CD14-positive monocyte (primary cell): ENCODE measurements at regions not wholly inside any gene's neighbourhood (a gene's known extent, or its start where the extent isn't known, plus 50 kb on each side); places are given as distances from the start of the nearest gene placed in this dataset.
"Not testable (repeated sequence)": the region's sequence is repeated elsewhere in the genome, so short reads cannot be mapped to it uniquely, and the experiment has no call there.

Experiments
- DNase-seq, 3 donors: peaks; one replicate each; pipeline ENCODE4 v3.0.0-alpha.2; 2011 to 2022
- H2AFZ ChIP-seq: 2 replicates; pipeline ENCODE4 v1.6.0; 2012; ENCODE audit warnings: mild to moderate bottlenecking, low read depth, low read length, inconsistent platforms; ENCODE audit not compliant: insufficient read depth, poor library complexity, severe bottlenecking
- H3K27ac ChIP-seq, 2 donors: 1 replicate in 1 of 2; 2 replicates in 1 of 2; pipeline ENCODE4 v1.5.1; 2012 to 2013; ENCODE audit warnings: low read length in 2 of 2, control low read depth in 1 of 2, inconsistent platforms in 1 of 2, low read depth in 1 of 2, mild to moderate bottlenecking in 1 of 2
- H3K27me3 ChIP-seq, 2 donors: one replicate each; pipeline versions ENCODE4 v1.6.0 to v1.6.1; 2011 to 2013; ENCODE audit warnings: low read length in 2 of 2; ENCODE audit not compliant: control insufficient read depth in 2 of 2, insufficient read depth in 2 of 2
- H3K36me3 ChIP-seq, 2 donors: replicated peaks in 1 of 2; 1 replicate in 1 of 2; 2 replicates in 1 of 2; pipeline versions ENCODE4 v1.5.1 to v1.6.1; 2012 to 2013; ENCODE audit warnings: low read length in 2 of 2, control low read depth in 1 of 2, inconsistent platforms in 1 of 2, mild to moderate bottlenecking in 1 of 2; ENCODE audit not compliant: insufficient read depth in 2 of 2, control insufficient read depth in 1 of 2
- H3K4me1 ChIP-seq, 2 donors: 1 replicate in 1 of 2; 2 replicates in 1 of 2; pipeline versions ENCODE4 v1.5.1 to v1.6.1; 2012 to 2013; ENCODE audit warnings: low read length in 2 of 2, control low read depth in 1 of 2, inconsistent platforms in 1 of 2, mild to moderate bottlenecking in 1 of 2, moderate library complexity in 1 of 2; ENCODE audit not compliant: insufficient read depth in 2 of 2, control insufficient read depth in 1 of 2
- H3K4me2 ChIP-seq: replicated peaks from 2 replicates; pipeline ENCODE3; 2012; ENCODE audit warnings: low read length, moderate library complexity, mild to moderate bottlenecking; ENCODE audit not compliant: poor library complexity, severe bottlenecking; ENCODE audit errors: extremely low read depth
- H3K4me3 ChIP-seq, 3 experiments: fragments of 200-600 bp in 1 of 3; sonication (generic) in 1 of 3; replicated peaks in 1 of 3; 1 replicate in 2 of 3; 2 replicates in 1 of 3; pipeline ENCODE4 v1.5.1; 2011 to 2013; ENCODE audit warnings: low read length in 3 of 3, mild to moderate bottlenecking in 3 of 3, control low read depth in 2 of 3, low read depth in 2 of 3, inconsistent platforms in 1 of 3, moderate library complexity in 1 of 3
- H3K79me2 ChIP-seq: 2 replicates; pipeline ENCODE4 v1.6.0; 2012; ENCODE audit warnings: mild to moderate bottlenecking, control low read depth, inconsistent platforms, low read length, moderate library complexity; ENCODE audit not compliant: insufficient read depth
- H3K9ac ChIP-seq: 2 replicates; pipeline ENCODE4 v1.6.0; 2017; ENCODE audit warnings: low read length, mild to moderate bottlenecking; ENCODE audit not compliant: insufficient read depth, poor library complexity, severe bottlenecking
- H3K9me3 ChIP-seq, 2 donors: replicated peaks in 1 of 2; 1 replicate in 1 of 2; 2 replicates in 1 of 2; pipeline versions ENCODE4 v1.5.1 to v1.6.1; 2012 to 2013; ENCODE audit warnings: low read length in 2 of 2, control low read depth in 1 of 2; ENCODE audit not compliant: control insufficient read depth in 1 of 2, insufficient read depth in 1 of 2
- H4K20me1 ChIP-seq: 2 replicates; pipeline ENCODE4 v1.6.0; 2012; ENCODE audit warnings: mild to moderate bottlenecking, low read length, control low read depth, moderate library complexity; ENCODE audit not compliant: insufficient read depth
- H3K27ac Mint-ChIP-seq, 7 donors: one replicate each; pipeline ENCODE4 v1.8.0; 2020; ENCODE audit warnings: mild to moderate bottlenecking in 7 of 7, mixed read lengths in 7 of 7, moderate library complexity in 6 of 7, inconsistent platforms in 2 of 7
- H3K27me3 Mint-ChIP-seq, 3 donors: one replicate each; pipeline ENCODE4 v1.8.0; 2021 to 2022; ENCODE audit warnings: low read depth in 3 of 3, mild to moderate bottlenecking in 3 of 3, mixed read lengths in 3 of 3, moderate library complexity in 3 of 3, inconsistent platforms in 1 of 3
- H3K36me3 Mint-ChIP-seq, 2 donors: one replicate each; pipeline ENCODE4 v1.8.0; 2020; ENCODE audit warnings: mixed read lengths in 2 of 2, inconsistent platforms in 1 of 2, mild to moderate bottlenecking in 1 of 2
- H3K4me1 Mint-ChIP-seq: one replicate; pipeline ENCODE4 v1.8.0; 2020; ENCODE audit warnings: mild to moderate bottlenecking, mixed read lengths
- H3K4me3 Mint-ChIP-seq, 2 donors: one replicate each; pipeline ENCODE4 v1.8.0; 2020; ENCODE audit warnings: mild to moderate bottlenecking in 2 of 2, mixed read lengths in 2 of 2, moderate library complexity in 1 of 2
- H3K9me3 Mint-ChIP-seq, 7 donors: one replicate each; pipeline ENCODE4 v1.8.0; 2020 to 2022; ENCODE audit warnings: mixed read lengths in 7 of 7, mild to moderate bottlenecking in 6 of 7, moderate library complexity in 6 of 7, inconsistent platforms in 2 of 7
- WGBS: methylation state at CpG from one replicate; pipeline ENCODE4 v1.1.5; 2013; ENCODE audit warnings: missing lambda C conversion rate; ENCODE audit not compliant: insufficient coverage; 5-methylcytosine and 5-hydroxymethylcytosine counted together
- intact Hi-C, 2 donors: fragments of 100-400 bp; cut with micrococcal nuclease; formaldehyde crosslinking; loops; one replicate each; pipeline versions ENCODE4 v1.15.0 to v1.15.1; 2023
- TF ChIP-seq, protein P1 (sequence below): fragments of 200-600 bp; IDR thresholded peaks from one replicate; pipeline ENCODE4 v1.8.0; 2022; ENCODE audit warnings: antibody characterized with exemption, mild to moderate bottlenecking

GRCh38 chr15:96200357-96200967, 130.0 kb upstream of the NR2F2 start:
- TF ChIP-seq, protein P1, sequence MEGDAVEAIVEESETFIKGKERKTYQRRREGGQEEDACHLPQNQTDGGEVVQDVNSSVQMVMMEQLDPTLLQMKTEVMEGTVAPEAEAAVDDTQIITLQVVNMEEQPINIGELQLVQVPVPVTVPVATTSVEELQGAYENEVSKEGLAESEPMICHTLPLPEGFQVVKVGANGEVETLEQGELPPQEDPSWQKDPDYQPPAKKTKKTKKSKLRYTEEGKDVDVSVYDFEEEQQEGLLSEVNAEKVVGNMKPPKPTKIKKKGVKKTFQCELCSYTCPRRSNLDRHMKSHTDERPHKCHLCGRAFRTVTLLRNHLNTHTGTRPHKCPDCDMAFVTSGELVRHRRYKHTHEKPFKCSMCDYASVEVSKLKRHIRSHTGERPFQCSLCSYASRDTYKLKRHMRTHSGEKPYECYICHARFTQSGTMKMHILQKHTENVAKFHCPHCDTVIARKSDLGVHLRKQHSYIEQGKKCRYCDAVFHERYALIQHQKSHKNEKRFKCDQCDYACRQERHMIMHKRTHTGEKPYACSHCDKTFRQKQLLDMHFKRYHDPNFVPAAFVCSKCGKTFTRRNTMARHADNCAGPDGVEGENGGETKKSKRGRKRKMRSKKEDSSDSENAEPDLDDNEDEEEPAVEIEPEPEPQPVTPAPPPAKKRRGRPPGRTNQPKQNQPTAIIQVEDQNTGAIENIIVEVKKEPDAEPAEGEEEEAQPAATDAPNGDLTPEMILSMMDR, result no peak
- no peak for DNase-seq
- H3K9me3 ChIP-seq, result peaks cover 9 to 14% of the 10 kb centered on the region in 2 donors
- no peaks in the 10 kb centered on the region for H3K4me1 ChIP-seq
- H3K36me3 Mint-ChIP-seq, result no peaks in the 10 kb centered on the region
- H3K27me3 Mint-ChIP-seq, result peaks cover 0 to 2% (median 0%) of the 10 kb centered on the region in 3 donors
- H3K9ac ChIP-seq, result no peak overlapping the region
- H3K79me2 ChIP-seq, result no peaks in the 10 kb centered on the region
- no peaks in the 10 kb centered on the region for H3K27me3 ChIP-seq
- no peak overlapping the region for H3K4me3 Mint-ChIP-seq
- H3K4me1 Mint-ChIP-seq, result no peaks in the 10 kb centered on the region
- H2AFZ ChIP-seq, result no peak overlapping the region
- H3K9me3 Mint-ChIP-seq, result peaks cover 0 to 16% (median 12%) of the 10 kb centered on the region in 7 donors
- no peak overlapping the region for H3K27ac ChIP-seq
- H3K36me3 ChIP-seq, result no peaks in the 10 kb centered on the region
- H3K4me3 ChIP-seq, result no peak overlapping the region
- no peaks in the 10 kb centered on the region for H4K20me1 ChIP-seq
- intact Hi-C loops, result no loop called here
- WGBS, result 85% methylated on average over 4 of the region's 9 CpGs
- no peak overlapping the region for H3K4me2 ChIP-seq
- H3K27ac Mint-ChIP-seq, result no peak overlapping the region

DNA sequence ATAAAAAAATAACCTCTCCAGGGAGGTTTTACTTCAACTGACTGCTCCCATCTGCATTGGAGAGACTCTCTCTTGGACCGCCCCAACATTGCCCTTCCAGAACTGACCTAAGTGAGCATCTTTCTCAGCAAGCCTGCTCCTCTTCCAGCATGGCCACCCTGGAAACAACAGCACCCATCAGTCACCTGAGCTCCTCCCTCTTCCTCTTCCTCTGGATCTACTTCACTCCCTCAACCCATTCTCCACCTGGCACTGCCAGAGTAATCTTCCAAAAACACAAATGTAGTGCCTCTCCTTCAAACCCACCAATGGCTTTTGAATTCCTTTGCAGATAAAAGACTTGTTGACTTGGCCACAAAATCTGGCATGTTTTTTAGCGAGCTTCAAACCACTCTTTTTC, 128.8 kb upstream of the NR2F2 start:
- TF ChIP-seq, protein P1, result no peak
- H3K4me1 Mint-ChIP-seq, result no peaks in the 10 kb centered on the region
- peaks cover 9 to 14% of the 10 kb centered on the region in 2 donors for H3K9me3 ChIP-seq
- H4K20me1 ChIP-seq, result no peaks in the 10 kb centered on the region
- H3K27me3 Mint-ChIP-seq, result peaks cover 0 to 2% (median 0%) of the 10 kb centered on the region in 3 donors
- H3K9me3 Mint-ChIP-seq, result peaks cover 0 to 17% (median 11%) of the 10 kb centered on the region in 7 donors
- no peak overlapping the region for H3K4me2 ChIP-seq
- H3K36me3 Mint-ChIP-seq, result no peaks in the 10 kb centered on the region
- no peaks in the 10 kb centered on the region for H3K79me2 ChIP-seq
- H3K4me1 ChIP-seq, result no peaks in the 10 kb centered on the region
- DNase-seq, result no peak
- 90% methylated on average over 2 of the region's 2 CpGs for WGBS
- intact Hi-C loops, result no loop called here
- H3K27ac Mint-ChIP-seq, result no peak overlapping the region
- H3K4me3 Mint-ChIP-seq, result no peak overlapping the region
- H3K36me3 ChIP-seq, result no peaks in the 10 kb centered on the region
- no peak overlapping the region for H3K9ac ChIP-seq
- no peak overlapping the region for H3K27ac ChIP-seq
- H2AFZ ChIP-seq, result no peak overlapping the region
- H3K27me3 ChIP-seq, result no peaks in the 10 kb centered on the region
- no peak overlapping the region for H3K4me3 ChIP-seq

DNA sequence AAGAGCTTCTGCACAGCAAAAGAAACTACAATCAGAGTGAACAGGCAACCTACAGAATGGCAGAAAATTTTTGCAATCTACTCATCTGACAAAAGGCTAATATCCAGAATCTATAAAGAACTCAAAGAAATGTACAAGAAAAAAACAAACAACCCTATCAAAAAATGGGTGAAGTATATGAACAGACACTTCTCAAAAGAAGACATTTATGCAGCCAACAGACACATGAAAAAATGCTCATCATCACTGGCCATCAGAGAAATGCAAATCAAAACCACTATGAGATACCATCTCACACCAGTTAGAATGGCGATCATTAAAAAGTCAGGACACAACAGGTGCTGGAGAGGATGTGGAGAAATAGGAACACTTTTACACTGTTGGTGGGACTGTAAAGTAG, 124.9 kb upstream of the NR2F2 start:
- H3K4me1 Mint-ChIP-seq, H3K27me3 Mint-ChIP-seq, H3K27ac Mint-ChIP-seq, H3K4me3 Mint-ChIP-seq, H3K79me2 ChIP-seq, H3K4me1 ChIP-seq, intact Hi-C loops, H3K27me3 ChIP-seq, H3K27ac ChIP-seq, H3K9ac ChIP-seq, DNase-seq, H3K4me2 ChIP-seq, H4K20me1 ChIP-seq, H2AFZ ChIP-seq, H3K36me3 Mint-ChIP-seq, H3K36me3 ChIP-seq, H3K4me3 ChIP-seq: not testable (repeated sequence)
- H3K9me3 ChIP-seq, result peaks cover 6 to 18% of the 10 kb centered on the region in 2 donors
- WGBS, result no CpG with 5 or more reads among the region's 1 CpG
- H3K9me3 Mint-ChIP-seq, result peaks cover 0 to 20% (median 9%) of the 10 kb centered on the region in 7 donors
